ENCODE measurements at regions not wholly inside any gene's neighbourhood (a gene's known extent, or its start where the extent isn't known, plus 50 kb on each side); places are given as distances from the start of the nearest gene placed in this dataset.
A peak's percentile ranks its signal among the peaks of the same experiment; 100 is the strongest.

GRCh38 chr9:107644733-107645463, 155.3 kb upstream of the KLF4 start:
- DNase-seq (ENCODE audit: insufficient read length, low spot score) = no peak
- TF ChIP-seq POLR2A (IDR thresholded peaks at IDR 0.05; ENCODE audit: low read depth, low read length) = no peak
- FAIRE-seq = no peak

GRCh38 chr9:107639426-107639825, 149.9 kb upstream of the KLF4 start:
- DNase-seq (ENCODE audit: insufficient read length, low spot score) (no peak), FAIRE-seq (no peak)
- TF ChIP-seq POLR2A (IDR thresholded peaks at IDR 0.05; ENCODE audit: low read depth, low read length) = no peak

- FAIRE-seq (no peak), DNase-seq (ENCODE audit: insufficient read length, low spot score) (no peak)
- no peak for TF ChIP-seq POLR2A (IDR thresholded peaks at IDR 0.05; ENCODE audit: low read depth, low read length)
Measured at GRCh38 chr9:107638521-107639310, 149.1 kb upstream of the KLF4 start.

- DNase-seq (ENCODE audit: insufficient read length, low spot score) (peak; percentile 84), FAIRE-seq (no peak)
- TF ChIP-seq POLR2A (IDR thresholded peaks at IDR 0.05; ENCODE audit: low read depth, low read length) = peak; percentile 86
Measured at GRCh38 chr9:107637421-107638420, 148.2 kb upstream of the KLF4 start.

GRCh38 chr9:107636571-107637381, 147.2 kb upstream of the KLF4 start:
- no peak for TF ChIP-seq POLR2A (IDR thresholded peaks at IDR 0.05; ENCODE audit: low read depth, low read length)
- DNase-seq (ENCODE audit: insufficient read length, low spot score) (no peak), FAIRE-seq (no peak)

- no peak for TF ChIP-seq POLR2A (IDR thresholded peaks at IDR 0.05; ENCODE audit: low read depth, low read length)
- FAIRE-seq (no peak), DNase-seq (ENCODE audit: insufficient read length, low spot score) (no peak)
Measured at GRCh38 chr9:107635803-107636174, 146.2 kb upstream of the KLF4 start.

GRCh38 chr9:107635101-107635802, 145.7 kb upstream of the KLF4 start:
- TF ChIP-seq POLR2A (IDR thresholded peaks at IDR 0.05; ENCODE audit: low read depth, low read length) = no peak
- no peak for DNase-seq (ENCODE audit: insufficient read length, low spot score)
- FAIRE-seq = no peak

- no peak for FAIRE-seq
- DNase-seq (ENCODE audit: insufficient read length, low spot score) = no peak
- no peak for TF ChIP-seq POLR2A (IDR thresholded peaks at IDR 0.05; ENCODE audit: low read depth, low read length)
Measured at GRCh38 chr9:107633406-107633805, 143.8 kb upstream of the KLF4 start.

GRCh38 chr9:107632661-107633060, 143.1 kb upstream of the KLF4 start:
- no peak for TF ChIP-seq POLR2A (IDR thresholded peaks at IDR 0.05; ENCODE audit: low read depth, low read length)
- DNase-seq (ENCODE audit: insufficient read length, low spot score) = no peak
- no peak for FAIRE-seq

- no peak for TF ChIP-seq POLR2A (IDR thresholded peaks at IDR 0.05; ENCODE audit: low read depth, low read length)
- no peak for FAIRE-seq
Measured at GRCh38 chr9:107632216-107632615, 142.6 kb upstream of the KLF4 start.

GRCh38 chr9:107631788-107632187, 142.2 kb upstream of the KLF4 start:
- FAIRE-seq = no peak
- no peak for TF ChIP-seq POLR2A (IDR thresholded peaks at IDR 0.05; ENCODE audit: low read depth, low read length)
- no peak for DNase-seq (ENCODE audit: insufficient read length, low spot score)

More at GRCh38 chr9:107632216-107632615, 142.6 kb upstream of the KLF4 start:
- no peak for DNase-seq (ENCODE audit: insufficient read length, low spot score)

- TF ChIP-seq POLR2A (IDR thresholded peaks at IDR 0.05; ENCODE audit: low read depth, low read length) = no peak
- no peak for DNase-seq (ENCODE audit: insufficient read length, low spot score)
- no peak for FAIRE-seq
Measured at GRCh38 chr9:107630156-107630555, 140.6 kb upstream of the KLF4 start.

Measured in H54 (cell line).